GM18858 (cell line): ENCODE measurements at regions not wholly inside any gene's neighbourhood (a gene's known extent, or its start where the extent isn't known, plus 50 kb on each side); places are given as distances from the start of the nearest gene placed in this dataset.
"Not testable (repeated sequence)": the region's sequence is repeated elsewhere in the genome, so short reads cannot be mapped to it uniquely, and the experiment has no call there.

Source experiments
- ATAC-seq: cut with Tn5 transposase; IDR thresholded peaks from one replicate; pipeline ENCODE4 v1.9.1; 2021; ENCODE audit not compliant: unreplicated experiment

DNA sequence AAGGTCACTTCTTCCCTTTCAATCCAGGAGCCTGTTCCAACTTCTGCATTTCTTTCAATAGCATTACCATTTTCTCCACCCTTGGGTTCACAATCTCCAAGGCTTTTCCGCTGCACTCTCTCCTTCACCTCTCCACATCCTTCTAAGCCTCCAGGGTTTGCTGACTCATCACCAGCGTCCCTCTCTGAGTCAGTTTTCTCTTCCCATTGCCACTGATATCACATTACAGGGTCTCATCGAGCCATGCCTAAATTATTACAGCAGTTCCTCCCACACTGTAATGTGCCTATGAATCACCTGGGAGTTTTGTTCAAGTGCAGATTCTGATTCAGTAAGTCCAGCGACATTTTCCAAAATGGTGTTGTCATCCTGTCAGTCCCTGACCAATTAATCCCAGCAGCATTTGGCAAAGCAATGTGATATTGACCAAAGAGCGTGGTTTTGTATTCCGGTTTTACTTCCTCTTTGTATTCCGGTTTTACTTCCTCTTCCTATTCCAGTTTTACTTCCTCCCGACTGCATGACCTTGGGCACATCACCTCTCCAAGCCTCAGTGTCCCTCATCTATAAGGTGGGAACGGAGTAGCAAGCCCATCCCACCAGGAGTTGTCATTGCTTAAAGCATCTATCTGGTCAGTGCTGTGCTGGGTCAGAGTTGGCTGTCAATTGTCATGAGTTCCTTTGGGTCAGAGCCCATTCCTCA, 208.3 kb upstream of the NBPF12 start:
- ATAC-seq = not testable (repeated sequence)

DNA sequence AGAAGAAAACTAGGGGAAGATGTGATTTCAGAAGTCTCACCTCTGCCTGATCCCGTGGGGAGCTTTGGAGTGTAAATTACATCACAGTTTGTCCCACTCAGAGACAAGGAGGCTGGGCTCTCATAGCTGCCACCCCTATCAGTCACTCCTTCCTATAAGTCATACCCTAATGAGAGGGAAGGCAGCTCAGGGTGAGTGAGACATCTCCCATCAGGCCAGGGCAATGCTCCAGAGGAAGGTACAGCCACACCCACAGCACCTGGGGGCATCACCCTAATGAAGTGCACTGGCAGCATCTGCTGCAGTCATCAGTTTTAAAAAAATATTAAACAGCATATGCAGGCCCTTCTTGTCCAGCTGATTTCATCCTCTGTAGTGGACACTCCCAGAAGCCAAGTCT, 223.1 kb upstream of the NBPF12 start:
- not testable (repeated sequence) for ATAC-seq

DNA sequence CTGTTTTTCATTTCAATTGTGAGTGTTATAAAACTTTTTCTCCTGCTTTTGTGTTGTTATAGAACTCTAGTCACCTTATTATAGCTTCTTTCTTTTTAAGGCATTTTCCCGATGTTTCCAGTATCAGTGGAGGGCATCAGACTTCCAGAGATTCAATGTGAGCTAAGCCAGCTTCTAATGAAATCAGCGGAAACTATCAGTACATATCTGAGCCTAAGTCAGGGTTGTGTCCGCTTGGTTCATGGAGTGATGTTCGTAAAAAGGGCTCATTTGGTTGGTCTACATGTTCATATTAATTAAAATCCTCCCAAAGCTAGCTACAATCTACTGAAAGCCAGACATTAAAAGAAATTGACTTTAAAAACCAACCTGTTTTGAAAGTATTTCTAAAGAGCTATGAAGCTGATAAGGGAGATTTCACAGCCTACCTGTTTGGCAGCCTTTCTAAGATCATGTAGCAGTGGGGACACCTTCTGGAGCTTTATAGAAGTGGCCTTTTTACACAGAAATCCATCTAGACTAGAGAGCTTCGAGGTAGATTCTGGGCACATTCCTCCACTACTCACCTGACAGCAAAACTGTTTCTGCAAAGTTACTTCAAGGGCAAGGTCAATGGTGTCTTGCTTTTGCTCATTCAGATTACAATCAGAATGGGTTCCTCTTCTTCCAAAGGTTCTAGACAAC, 227.1 kb upstream of the NBPF12 start:
- ATAC-seq = not testable (repeated sequence)

DNA sequence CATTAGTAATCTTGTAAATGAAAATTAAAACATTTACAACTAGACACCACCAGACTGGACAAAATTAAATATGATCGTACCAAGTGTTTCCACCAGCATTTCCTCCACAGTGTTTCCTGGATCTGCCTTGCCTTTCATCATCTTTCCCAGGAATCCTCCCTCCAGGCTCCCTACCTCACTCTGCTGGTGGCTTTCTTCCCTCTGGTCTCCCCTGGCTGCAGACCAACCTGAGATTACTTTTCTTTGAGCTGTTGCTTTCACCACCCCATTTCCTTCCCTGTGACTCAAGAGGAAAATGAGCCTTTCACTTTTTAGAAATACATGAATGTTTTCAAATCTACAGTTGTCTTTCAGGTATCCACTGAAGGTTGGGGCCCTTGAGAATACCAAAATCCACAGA, 228.8 kb upstream of the NBPF12 start:
- ATAC-seq = not testable (repeated sequence)

DNA sequence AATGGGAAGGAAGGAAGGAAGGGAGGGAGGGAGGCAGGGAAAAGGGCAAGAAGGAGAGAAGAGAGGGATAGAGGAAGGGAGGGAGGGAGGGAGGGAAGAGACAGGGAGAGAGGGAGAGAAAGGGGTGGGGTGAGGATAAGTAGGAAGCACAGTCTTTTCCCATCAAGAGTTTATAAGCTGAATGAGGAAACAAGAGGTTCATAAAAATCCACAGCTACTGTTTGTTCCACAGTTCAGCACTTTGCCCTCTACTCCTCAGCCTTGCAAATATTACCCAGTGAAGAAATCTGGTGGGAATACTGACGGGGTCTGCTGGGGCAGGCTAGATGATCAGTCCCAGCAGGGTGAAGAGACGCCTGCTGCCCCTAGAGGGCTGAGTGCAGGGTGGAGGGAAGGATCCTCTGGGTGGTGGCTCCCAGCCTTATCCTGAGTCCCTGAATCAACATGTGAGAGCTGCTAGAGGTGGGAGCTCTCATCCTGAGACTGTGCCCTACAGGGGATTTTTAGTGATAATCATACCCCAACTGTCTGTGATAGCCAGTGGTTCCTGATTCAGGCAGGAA, 233.9 kb upstream of the NBPF12 start:
- ATAC-seq = not testable (repeated sequence)

DNA sequence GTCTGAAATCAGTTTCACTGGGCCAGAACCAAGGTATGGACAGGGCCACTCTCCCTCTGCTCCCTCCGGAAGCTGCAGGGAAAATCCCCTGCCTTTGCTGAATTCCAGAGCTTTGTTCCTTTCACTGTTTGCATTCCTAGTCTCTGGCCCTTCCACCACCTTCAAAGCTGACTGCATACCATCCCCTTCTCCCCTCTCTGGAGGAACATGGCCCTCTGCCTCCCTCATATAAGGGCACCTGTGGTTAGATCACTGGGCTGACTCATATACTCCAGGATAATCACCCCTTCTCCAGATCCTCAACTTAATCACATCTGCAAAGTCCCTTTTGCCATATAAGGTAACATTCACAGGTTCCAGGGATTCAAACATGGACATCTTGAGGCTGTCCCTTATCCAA, 236.8 kb upstream of the NBPF12 start:
- not testable (repeated sequence) for ATAC-seq

DNA sequence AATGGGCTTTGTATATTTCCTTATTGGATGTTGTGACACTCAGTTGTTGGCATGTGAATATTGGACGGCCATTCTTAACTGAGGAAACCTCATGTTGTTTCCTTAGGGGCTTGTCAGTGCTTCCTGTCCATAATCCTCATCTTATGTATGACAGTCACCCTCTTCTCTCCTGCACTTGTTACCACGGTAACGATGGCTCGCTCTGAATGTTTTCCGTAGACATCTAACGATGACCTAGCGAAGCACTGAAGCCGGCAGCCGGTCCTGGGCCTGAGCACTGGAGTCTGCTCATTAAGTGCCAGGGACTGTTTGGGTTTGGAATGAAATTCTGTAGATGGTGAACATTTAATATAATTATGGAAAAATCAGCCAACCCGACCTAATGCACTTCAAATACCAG, 242.7 kb upstream of the NBPF12 start:
- not testable (repeated sequence) for ATAC-seq

DNA sequence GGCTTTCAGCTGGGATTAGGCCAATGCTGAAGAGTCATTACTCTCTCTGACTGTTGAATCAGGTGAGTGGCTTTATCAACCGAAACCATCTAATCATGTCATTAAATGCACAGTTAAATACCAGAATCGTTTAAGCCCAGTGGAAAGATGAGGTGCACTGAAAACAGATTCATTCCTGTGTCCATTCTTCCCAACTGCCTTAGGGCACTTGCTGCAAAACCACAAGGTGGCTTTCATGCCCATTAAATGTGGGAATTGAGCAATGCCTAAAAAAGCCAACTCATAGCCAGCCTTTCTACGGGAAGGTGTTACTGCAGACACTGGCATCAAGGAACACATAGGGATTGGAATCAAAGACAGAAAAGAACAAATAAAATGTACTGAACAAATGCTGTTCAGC, 246.3 kb upstream of the NBPF12 start:
- not testable (repeated sequence) for ATAC-seq

DNA sequence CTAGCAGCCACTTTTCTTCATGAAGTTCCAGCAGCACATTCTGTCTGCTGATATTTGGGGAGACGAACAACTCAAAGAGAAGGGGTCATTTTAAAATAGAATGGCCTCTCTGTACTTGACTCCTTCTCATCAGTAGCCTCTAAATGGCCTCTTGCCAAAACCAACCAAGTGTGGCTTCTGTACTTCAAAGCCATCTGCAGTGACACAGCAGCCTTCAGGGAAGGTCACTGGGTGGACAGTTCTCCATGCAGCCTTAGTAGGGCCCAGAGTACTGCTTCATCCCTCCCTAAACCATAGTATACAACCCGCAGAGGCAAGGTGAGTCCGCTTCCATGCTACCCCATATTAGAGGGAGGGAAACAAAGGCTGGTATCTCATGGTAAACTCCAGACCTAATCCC, 249.2 kb upstream of the NBPF12 start:
- not testable (repeated sequence) for ATAC-seq

DNA sequence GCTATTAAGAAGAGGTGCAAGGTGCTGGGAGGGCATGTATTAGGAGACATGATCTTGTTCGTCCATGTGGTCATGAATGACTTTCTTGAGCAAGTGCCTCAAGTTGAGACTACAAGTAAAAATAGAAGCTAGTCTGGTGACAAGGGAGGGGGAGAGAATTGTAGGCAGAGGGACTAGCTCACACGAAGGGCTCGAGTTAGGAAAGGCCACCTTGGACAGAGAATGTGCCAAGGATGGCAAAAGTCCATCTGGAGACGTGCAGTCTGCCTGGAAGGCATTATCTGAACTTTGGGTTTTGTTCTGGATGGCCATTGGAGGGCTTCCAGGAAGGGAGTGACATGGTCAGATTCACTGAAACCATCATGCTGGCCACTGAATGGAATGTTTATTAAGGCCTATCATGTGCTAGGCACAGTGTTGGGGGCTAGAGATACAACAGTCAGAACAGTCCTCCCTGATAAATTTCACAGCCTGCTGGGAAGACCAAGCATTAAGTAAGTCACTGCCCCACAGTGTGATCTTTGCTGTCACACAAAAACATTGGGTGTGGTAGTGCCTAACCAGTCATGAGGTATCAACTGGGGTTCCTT, 251.3 kb upstream of the NBPF12 start:
- not testable (repeated sequence) for ATAC-seq

DNA sequence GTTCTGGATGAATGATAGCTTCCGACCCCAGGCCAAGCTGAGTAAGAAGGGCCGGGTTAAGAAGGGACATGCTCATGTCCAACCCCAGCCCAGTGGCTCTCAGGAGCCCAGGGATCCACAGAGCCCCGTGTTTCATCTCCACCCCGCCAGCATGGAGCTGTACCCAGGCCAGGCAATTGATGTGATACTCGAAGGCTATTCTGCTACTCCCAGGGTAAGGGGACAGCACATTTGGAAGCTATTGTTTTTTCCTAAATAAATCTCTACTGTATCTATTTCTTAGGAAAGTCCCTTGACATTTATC, 255.0 kb upstream of the NBPF12 start:
- ATAC-seq = not testable (repeated sequence)

DNA sequence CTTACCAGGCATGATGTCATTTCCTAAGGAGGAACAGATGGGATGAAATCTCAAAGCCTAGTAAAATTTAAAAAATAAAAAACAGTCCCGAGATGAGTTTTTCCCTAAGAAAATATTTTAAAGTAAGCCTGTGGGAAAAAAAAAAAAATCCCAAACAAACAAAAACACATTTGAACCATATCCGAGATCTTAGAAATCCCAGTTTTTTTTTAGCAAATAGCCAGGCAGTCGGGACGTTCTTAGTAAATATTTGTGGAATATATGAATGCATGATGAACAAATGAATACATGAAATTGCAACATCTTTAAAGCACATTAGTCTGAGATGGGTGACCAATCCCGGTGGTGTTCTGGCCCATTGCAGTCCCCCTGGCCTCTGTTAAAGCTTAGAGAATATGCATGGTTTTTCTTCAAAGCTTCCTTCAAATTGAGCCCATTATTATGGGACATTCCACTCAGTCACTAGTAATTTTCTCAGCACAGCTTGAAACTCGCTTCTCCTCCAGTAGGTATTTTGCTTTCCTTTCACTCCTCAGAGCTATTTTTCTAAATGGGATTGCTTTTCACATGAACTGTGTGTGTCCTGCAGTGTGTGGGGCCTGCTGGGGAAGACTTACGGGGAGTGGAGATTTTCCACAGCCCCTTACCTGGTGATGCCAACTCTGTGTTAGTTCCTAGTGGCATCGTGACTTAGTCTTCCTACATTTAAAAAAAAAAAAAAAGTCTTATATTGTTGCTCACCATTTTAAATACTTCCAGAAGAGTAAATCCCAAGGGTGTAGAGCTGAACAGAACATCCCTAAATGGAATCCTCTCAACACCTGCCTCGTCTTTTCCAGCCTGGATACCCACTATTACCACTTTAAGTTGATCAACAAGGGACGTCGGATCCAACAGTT, 255.6 kb upstream of the NBPF12 start:
- not testable (repeated sequence) for ATAC-seq

DNA sequence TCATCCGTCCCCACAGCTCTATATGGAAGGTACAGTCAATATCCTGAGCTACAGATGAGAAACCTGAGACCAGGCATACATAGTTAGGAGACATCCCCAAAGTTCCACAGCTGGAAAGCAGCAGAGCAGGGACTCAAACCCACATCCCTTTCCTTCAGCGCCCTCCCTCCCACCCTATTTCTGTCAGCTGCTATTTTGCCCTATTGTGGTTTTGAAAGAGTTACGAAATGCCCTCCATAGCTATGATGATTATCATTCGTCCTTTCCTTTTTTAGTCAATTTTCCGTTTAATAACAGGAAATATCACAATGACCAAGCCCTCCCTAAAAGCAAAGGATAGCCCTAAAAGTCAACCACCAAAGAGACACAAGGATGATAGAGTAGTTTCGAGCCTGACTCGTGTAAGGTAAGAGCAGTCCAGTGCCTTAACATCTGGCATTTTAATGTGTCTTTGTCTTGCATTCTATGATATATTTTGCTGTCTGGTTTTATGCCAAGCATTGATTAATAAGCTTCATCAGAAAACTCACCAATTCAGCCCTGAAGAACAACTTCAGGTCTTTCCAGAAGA, 264.3 kb upstream of the NBPF12 start:
- not testable (repeated sequence) for ATAC-seq

DNA sequence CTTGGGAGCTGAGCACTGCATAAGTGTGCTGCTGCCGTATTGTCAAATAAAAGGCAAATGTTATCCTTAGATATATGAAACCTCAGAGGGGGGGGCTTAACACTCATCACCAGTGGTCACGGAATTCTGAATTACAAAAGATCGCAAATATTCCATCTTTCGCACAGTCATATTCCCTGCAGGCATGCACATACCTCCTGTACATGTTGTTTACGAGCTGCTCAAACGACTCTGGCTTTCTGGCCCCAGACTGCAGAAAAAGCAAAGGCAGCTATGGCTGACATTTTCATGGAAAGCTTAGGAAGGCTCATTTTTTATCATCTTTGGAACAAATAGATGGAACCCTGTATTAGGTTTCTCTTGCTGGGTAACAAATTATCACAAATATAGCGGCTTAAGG, 265.5 kb upstream of the NBPF12 start:
- not testable (repeated sequence) for ATAC-seq

DNA sequence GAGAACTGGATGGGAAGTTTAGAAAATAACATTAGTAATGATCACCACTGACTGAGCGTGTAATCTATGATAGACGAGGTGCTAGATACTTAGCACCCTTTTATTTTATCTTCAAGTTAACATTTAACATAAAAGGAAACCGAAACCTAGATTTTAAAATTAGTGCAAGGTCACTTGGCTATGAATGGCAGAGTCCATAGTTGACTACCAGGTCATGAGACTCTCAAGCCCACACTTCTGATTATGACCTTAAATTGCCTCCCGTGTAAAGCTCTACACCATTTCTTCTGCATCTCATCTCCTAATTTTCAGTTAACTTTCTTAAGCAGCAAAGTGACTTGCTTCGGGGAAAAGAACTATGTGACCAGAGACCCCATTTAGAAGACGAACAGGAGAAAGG, 266.5 kb upstream of the NBPF12 start:
- ATAC-seq = not testable (repeated sequence)

DNA sequence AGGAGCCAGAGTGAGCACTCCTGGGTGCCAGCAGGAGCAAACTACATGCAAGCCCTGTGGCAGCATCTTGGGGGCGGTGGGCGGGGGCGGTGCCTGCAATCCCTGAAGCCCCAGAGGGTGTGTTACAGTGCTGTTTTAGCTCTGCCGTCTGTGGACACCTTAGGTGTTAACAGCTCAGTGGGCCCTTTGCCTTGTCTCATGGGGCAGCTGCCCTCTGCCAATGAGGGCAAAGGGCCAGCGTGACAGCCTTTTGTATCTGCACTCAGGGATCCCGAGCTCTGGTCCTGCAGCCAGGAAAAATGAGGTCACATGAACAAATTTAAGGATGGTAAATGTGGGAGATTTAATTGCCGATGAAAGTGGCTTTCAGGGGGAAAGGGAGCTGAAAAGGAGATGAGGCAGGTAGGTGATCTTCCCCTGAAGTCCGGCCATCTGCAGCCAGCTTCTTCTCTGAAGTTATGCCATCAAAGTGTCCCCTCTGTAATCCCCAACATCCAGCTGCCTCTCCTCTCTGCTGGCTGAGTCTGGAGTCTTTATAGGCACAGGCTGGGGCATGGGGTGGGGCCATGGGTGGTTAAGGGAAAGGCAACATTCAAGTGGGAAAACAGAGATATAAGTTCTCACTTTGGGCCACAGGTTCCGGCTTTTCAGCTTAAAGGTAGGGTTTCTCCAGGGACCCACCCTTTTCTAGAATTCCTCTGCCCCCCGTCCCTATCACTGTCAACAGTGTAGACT, 267.1 kb upstream of the NBPF12 start:
- ATAC-seq = not testable (repeated sequence)

DNA sequence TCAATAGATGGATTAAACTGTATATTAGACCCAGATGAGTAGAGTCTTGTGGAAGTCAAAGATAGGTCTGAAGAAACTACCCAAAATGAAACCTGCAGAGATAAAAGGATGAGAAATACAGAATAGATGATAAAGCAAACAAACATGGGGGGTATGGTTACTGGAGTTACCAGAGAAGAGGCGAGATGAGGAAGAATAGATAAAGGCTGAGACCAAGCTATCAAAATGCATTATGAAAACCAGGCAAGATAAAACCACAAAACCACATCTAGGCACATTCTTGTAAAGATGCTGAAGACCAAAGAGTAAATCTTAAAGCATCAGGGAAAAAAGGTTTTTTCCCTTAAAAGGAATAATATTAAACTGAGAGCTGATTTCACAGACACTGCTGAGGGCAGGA, 271.8 kb upstream of the NBPF12 start:
- not testable (repeated sequence) for ATAC-seq

DNA sequence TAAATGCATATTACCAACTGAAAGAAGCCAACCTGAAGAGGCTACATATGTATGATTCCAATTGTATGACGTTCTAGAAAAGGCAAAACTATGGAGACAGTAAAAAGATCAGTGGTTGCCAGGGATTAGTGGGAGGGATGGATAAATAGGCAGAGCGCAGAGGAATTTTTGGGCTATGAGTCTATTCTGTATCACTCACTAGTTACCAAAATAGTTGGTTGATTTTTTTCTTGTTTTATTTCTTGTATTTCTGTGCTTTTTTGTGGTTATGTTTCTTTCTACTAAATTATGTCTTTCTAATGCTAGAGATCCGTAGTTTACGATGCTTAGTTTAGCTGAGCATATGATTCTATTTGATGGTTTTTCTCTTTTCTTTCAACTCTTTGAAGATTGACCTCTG, 277.9 kb upstream of the NBPF12 start:
- ATAC-seq = not testable (repeated sequence)

DNA sequence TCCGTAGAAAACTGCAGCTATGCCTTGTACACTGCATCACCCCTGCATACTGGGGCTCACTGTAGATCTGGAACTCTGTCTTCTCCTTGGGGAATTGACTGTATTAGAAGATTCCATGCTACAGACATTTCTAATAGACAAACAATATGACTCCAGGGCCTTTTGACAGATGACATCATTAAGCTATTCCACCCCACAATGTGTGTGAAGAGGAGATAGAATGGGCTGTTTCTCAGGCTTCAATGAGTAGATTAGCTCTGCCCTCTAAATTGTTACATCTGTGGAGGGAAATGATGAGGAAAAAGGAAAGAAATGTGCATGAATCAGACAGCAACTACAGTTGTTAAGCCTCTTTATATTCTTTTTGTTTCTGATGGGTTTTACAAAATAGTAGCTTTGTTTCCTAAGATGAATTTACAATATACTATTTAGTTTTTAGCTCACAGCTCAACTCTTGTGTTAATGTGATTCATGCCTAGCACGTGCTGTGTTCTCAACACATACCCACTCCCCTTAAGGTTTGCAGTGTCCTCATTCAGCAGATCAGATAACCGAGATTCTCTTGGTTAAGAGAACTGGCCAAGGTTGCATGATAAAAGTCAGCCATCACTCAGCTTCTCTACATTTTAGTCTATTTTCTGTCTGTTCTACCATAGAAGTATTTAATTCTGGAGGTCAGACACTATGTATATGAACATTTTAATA, 281.6 kb upstream of the NBPF12 start:
- ATAC-seq = not testable (repeated sequence)
